ENCODE measurements at regions not wholly inside any gene's neighbourhood (a gene's known extent, or its start where the extent isn't known, plus 50 kb on each side); places are given as distances from the start of the nearest gene placed in this dataset.

GRCh38 chr13:76769271-76769791, 116.9 kb downstream of the KCTD12 start:
- Histone ChIP-seq H3K36me3 (ENCODE audit: control insufficient read depth in 1 of 2, insufficient read depth in 2 of 2, low read length in 2 of 2) (no peaks in the 10 kb centered on the region), H3K27ac (ENCODE audit: low read depth, low read length) (no peak overlapping the region), H3K14ac (ENCODE audit: low read length) (no peak overlapping the region), H3K79me2 (ENCODE audit: control insufficient read depth, insufficient read depth, low read length, poor library complexity) (no peaks in the 10 kb centered on the region), H3K23ac (ENCODE audit: low read length) (no peak overlapping the region), H3K9ac (ENCODE audit: low read length) (no peak overlapping the region), H3K4ac (ENCODE audit: low read depth, low read length) (no peak overlapping the region), H3K4me2 (ENCODE audit: low read length) (no peak overlapping the region), H2AFZ (ENCODE audit: insufficient read depth, low read length, poor library complexity) (no peak overlapping the region), H3K27me3 (ENCODE audit: insufficient read depth, low read length) (no peaks in the 10 kb centered on the region), H4K12ac (ENCODE audit: low read depth, low read length) (no peak overlapping the region), H2BK5ac (ENCODE audit: low read depth, low read length, poor library complexity) (no peak overlapping the region), H3K9me3 (ENCODE audit: insufficient read depth, low read depth, low read length) (no peaks in the 10 kb centered on the region), H4K91ac (ENCODE audit: low read depth, low read length) (no peak overlapping the region), H2BK120ac (ENCODE audit: insufficient read depth, low read length, poor library complexity) (no peak overlapping the region), H2BK12ac (ENCODE audit: low read length) (no peak overlapping the region), H2AK5ac (ENCODE audit: low read length) (no peak overlapping the region), H3K18ac (ENCODE audit: low read length) (no peak overlapping the region), H4K8ac (ENCODE audit: low read depth, low read length) (no peak overlapping the region), H3K4me3 (ENCODE audit: low read depth, low read length) (no peak overlapping the region), H3K4me1 (ENCODE audit: control insufficient read depth in 1 of 2, insufficient read depth in 2 of 2, low read length in 2 of 2) (peaks cover 0 to 3% of the 10 kb centered on the region in 2 experiments), H3K79me1 (ENCODE audit: low read length) (no peaks in the 10 kb centered on the region)
- WGBS (ENCODE audit: extremely low coverage, insufficient coverage, insufficient read length) = no CpG with 5 or more reads among the region's 4 CpGs
- DNase-seq = no peak

GRCh38 chr13:76768384-76768783, 117.8 kb downstream of the KCTD12 start:
- Histone ChIP-seq H3K27ac (ENCODE audit: low read depth, low read length) (no peak overlapping the region), H3K14ac (ENCODE audit: low read length) (no peak overlapping the region), H3K9me3 (ENCODE audit: insufficient read depth, low read depth, low read length) (no peaks in the 10 kb centered on the region), H3K4me1 (ENCODE audit: control insufficient read depth in 1 of 2, insufficient read depth in 2 of 2, low read length in 2 of 2) (peaks cover 0 to 3% of the 10 kb centered on the region in 2 experiments), H3K9ac (ENCODE audit: low read length) (no peak overlapping the region), H2AFZ (ENCODE audit: insufficient read depth, low read length, poor library complexity) (no peak overlapping the region), H3K4ac (ENCODE audit: low read depth, low read length) (no peak overlapping the region), H3K18ac (ENCODE audit: low read length) (no peak overlapping the region), H3K23ac (ENCODE audit: low read length) (no peak overlapping the region), H3K79me1 (ENCODE audit: low read length) (no peaks in the 10 kb centered on the region), H3K4me2 (ENCODE audit: low read length) (no peak overlapping the region), H3K79me2 (ENCODE audit: control insufficient read depth, insufficient read depth, low read length, poor library complexity) (no peaks in the 10 kb centered on the region), H2BK12ac (ENCODE audit: low read length) (no peak overlapping the region), H2BK120ac (ENCODE audit: insufficient read depth, low read length, poor library complexity) (no peak overlapping the region), H4K91ac (ENCODE audit: low read depth, low read length) (no peak overlapping the region), H4K8ac (ENCODE audit: low read depth, low read length) (no peak overlapping the region), H2BK5ac (ENCODE audit: low read depth, low read length, poor library complexity) (no peak overlapping the region), H3K36me3 (ENCODE audit: control insufficient read depth in 1 of 2, insufficient read depth in 2 of 2, low read length in 2 of 2) (no peaks in the 10 kb centered on the region), H2AK5ac (ENCODE audit: low read length) (no peak overlapping the region), H4K12ac (ENCODE audit: low read depth, low read length) (no peak overlapping the region), H3K4me3 (ENCODE audit: low read depth, low read length) (no peak overlapping the region), H3K27me3 (ENCODE audit: insufficient read depth, low read length) (no peaks in the 10 kb centered on the region)
- DNase-seq = no peak
- WGBS (ENCODE audit: extremely low coverage, insufficient coverage, insufficient read length) = no CpG with 5 or more reads among the region's 1 CpG

GRCh38 chr13:76764916-76765315, 121.3 kb downstream of the KCTD12 start:
- Histone ChIP-seq H2BK120ac (ENCODE audit: insufficient read depth, low read length, poor library complexity) (peak overlapping the region; percentile 52), H3K27ac (ENCODE audit: low read depth, low read length) (no peak overlapping the region), H3K18ac (ENCODE audit: low read length) (no peak overlapping the region), H3K27me3 (ENCODE audit: insufficient read depth, low read length) (no peaks in the 10 kb centered on the region), H3K79me2 (ENCODE audit: control insufficient read depth, insufficient read depth, low read length, poor library complexity) (no peaks in the 10 kb centered on the region), H3K4me2 (ENCODE audit: low read length) (no peak overlapping the region), H4K91ac (ENCODE audit: low read depth, low read length) (no peak overlapping the region), H3K14ac (ENCODE audit: low read length) (no peak overlapping the region), H2AFZ (ENCODE audit: insufficient read depth, low read length, poor library complexity) (no peak overlapping the region), H3K9me3 (ENCODE audit: insufficient read depth, low read depth, low read length) (no peaks in the 10 kb centered on the region), H2AK5ac (ENCODE audit: low read length) (no peak overlapping the region), H3K79me1 (ENCODE audit: low read length) (no peaks in the 10 kb centered on the region), H3K4me1 (ENCODE audit: control insufficient read depth in 1 of 2, insufficient read depth in 2 of 2, low read length in 2 of 2) (peaks cover 0 to 5% of the 10 kb centered on the region in 2 experiments), H3K9ac (ENCODE audit: low read length) (no peak overlapping the region), H3K4me3 (ENCODE audit: low read depth, low read length) (no peak overlapping the region), H4K12ac (ENCODE audit: low read depth, low read length) (no peak overlapping the region), H3K23ac (ENCODE audit: low read length) (no peak overlapping the region), H3K36me3 (ENCODE audit: control insufficient read depth in 1 of 2, insufficient read depth in 2 of 2, low read length in 2 of 2) (no peaks in the 10 kb centered on the region), H2BK5ac (ENCODE audit: low read depth, low read length, poor library complexity) (no peak overlapping the region), H2BK12ac (ENCODE audit: low read length) (peak overlapping the region; percentile 43), H4K8ac (ENCODE audit: low read depth, low read length) (no peak overlapping the region), H3K4ac (ENCODE audit: low read depth, low read length) (no peak overlapping the region)
- DNase-seq = no peak
- WGBS (ENCODE audit: extremely low coverage, insufficient coverage, insufficient read length) = no CpG with 5 or more reads among the region's 1 CpG

GRCh38 chr13:76764429-76764828, 121.8 kb downstream of the KCTD12 start:
- Histone ChIP-seq H3K9ac (ENCODE audit: low read length) (no peak overlapping the region), H2BK120ac (ENCODE audit: insufficient read depth, low read length, poor library complexity) (no peak overlapping the region), H3K9me3 (ENCODE audit: insufficient read depth, low read depth, low read length) (no peaks in the 10 kb centered on the region), H3K36me3 (ENCODE audit: control insufficient read depth in 1 of 2, insufficient read depth in 2 of 2, low read length in 2 of 2) (no peaks in the 10 kb centered on the region), H3K79me1 (ENCODE audit: low read length) (no peaks in the 10 kb centered on the region), H3K14ac (ENCODE audit: low read length) (no peak overlapping the region), H2AK5ac (ENCODE audit: low read length) (no peak overlapping the region), H3K18ac (ENCODE audit: low read length) (no peak overlapping the region), H4K91ac (ENCODE audit: low read depth, low read length) (no peak overlapping the region), H3K27me3 (ENCODE audit: insufficient read depth, low read length) (no peaks in the 10 kb centered on the region), H3K27ac (ENCODE audit: low read depth, low read length) (no peak overlapping the region), H3K4me1 (ENCODE audit: control insufficient read depth in 1 of 2, insufficient read depth in 2 of 2, low read length in 2 of 2) (peaks cover 0 to 5% of the 10 kb centered on the region in 2 experiments), H3K4me2 (ENCODE audit: low read length) (no peak overlapping the region), H4K12ac (ENCODE audit: low read depth, low read length) (no peak overlapping the region), H3K4ac (ENCODE audit: low read depth, low read length) (no peak overlapping the region), H4K8ac (ENCODE audit: low read depth, low read length) (no peak overlapping the region), H2AFZ (ENCODE audit: insufficient read depth, low read length, poor library complexity) (no peak overlapping the region), H2BK12ac (ENCODE audit: low read length) (no peak overlapping the region), H3K79me2 (ENCODE audit: control insufficient read depth, insufficient read depth, low read length, poor library complexity) (no peaks in the 10 kb centered on the region), H3K23ac (ENCODE audit: low read length) (no peak overlapping the region), H2BK5ac (ENCODE audit: low read depth, low read length, poor library complexity) (no peak overlapping the region), H3K4me3 (ENCODE audit: low read depth, low read length) (no peak overlapping the region)
- DNase-seq = peak in 1 of 2 donors; percentile 28
- WGBS (ENCODE audit: extremely low coverage, insufficient coverage, insufficient read length) = no CpG with 5 or more reads among the region's 1 CpG

Measured in trophoblast cell (in vitro differentiated cells and primary cell).